ENCODE measurements at regions not wholly inside any gene's neighbourhood (a gene's known extent, or its start where the extent isn't known, plus 50 kb on each side); places are given as distances from the start of the nearest gene placed in this dataset.

- DNase-seq: no peak
These were observed 285.6 kb upstream of the TPM1 start for GRCh38 chr15:62756995-62757360.

- DNase-seq: no peak
These were observed 285.0 kb upstream of the TPM1 start for GRCh38 chr15:62757535-62757934.

GRCh38 chr15:62758126-62758951 is 284.2 kb upstream of the TPM1 start:
- no peak for DNase-seq

GRCh38 chr15:62758952-62759349 is 283.6 kb upstream of the TPM1 start:
- DNase-seq: no peak

GRCh38 chr15:62760538-62760937 is 282.0 kb upstream of the TPM1 start:
- no peak for DNase-seq

GRCh38 chr15:62765916-62766315 is 276.6 kb upstream of the TPM1 start:
- DNase-seq: no peak

GRCh38 chr15:62766599-62766998 is 275.9 kb upstream of the TPM1 start:
- no peak for DNase-seq

GRCh38 chr15:62769604-62770003 is 272.9 kb upstream of the TPM1 start:
- no peak for DNase-seq

- no peak for DNase-seq
These were observed 272.4 kb upstream of the TPM1 start for GRCh38 chr15:62770111-62770660.

- DNase-seq: no peak
These were observed 271.8 kb upstream of the TPM1 start for GRCh38 chr15:62770752-62771151.

GRCh38 chr15:62771234-62771633 is 271.3 kb upstream of the TPM1 start:
- no peak for DNase-seq

GRCh38 chr15:62773369-62774165 is 269.0 kb upstream of the TPM1 start:
- no peak for DNase-seq

GRCh38 chr15:62775932-62776331 is 266.6 kb upstream of the TPM1 start:
- DNase-seq: no peak

GRCh38 chr15:62777671-62778070 is 264.9 kb upstream of the TPM1 start:
- DNase-seq: no peak

GRCh38 chr15:62779036-62779770 is 263.3 kb upstream of the TPM1 start:
- no peak for DNase-seq

GRCh38 chr15:62779899-62780298 is 262.6 kb upstream of the TPM1 start:
- no peak for DNase-seq

- no peak for DNase-seq
These were observed 261.5 kb upstream of the TPM1 start for GRCh38 chr15:62781081-62781497.

GRCh38 chr15:62782071-62782841 is 260.3 kb upstream of the TPM1 start:
- DNase-seq: peak; percentile 14

GRCh38 chr15:62782896-62783295 is 259.7 kb upstream of the TPM1 start:
- DNase-seq: no peak

GRCh38 chr15:62783303-62783957 is 259.1 kb upstream of the TPM1 start:
- no peak for DNase-seq

- no peak for DNase-seq
These were observed 256.4 kb upstream of the TPM1 start for GRCh38 chr15:62785881-62786828.
